ENCODE measurements at regions not wholly inside any gene's neighbourhood (a gene's known extent, or its start where the extent isn't known, plus 50 kb on each side); places are given as distances from the start of the nearest gene placed in this dataset.
"Not testable (repeated sequence)": the region's sequence is repeated elsewhere in the genome, so short reads cannot be mapped to it uniquely, and the experiment has no call there.

DNA sequence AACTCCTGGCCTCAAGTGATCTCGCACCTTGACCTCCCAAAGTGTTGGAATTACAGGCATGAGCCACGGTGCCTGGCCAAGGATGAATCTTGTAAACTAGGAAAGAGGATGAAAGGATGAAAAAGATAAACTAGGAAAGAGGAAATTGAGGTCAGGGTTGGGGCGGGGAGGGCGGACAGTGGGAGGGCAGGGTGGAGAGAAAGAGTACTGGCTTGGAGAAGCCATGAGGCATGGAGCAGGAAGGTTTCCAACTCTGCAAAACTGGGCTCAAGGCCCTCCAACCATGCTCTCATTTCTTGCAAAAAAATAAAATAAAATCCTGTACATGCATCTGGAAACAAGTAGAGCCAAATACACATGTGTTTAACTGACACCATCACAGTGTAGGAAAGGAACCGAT lies 256.6 kb upstream of the SGK1 start:
- Mint-ChIP-seq H3K36me3 (no peaks in the 10 kb centered on the region), H3K4me3 (no peak overlapping the region), H3K4me1 (no peaks in the 10 kb centered on the region), H3K27ac (no peak overlapping the region), H3K9me3 (peaks cover 3% of the 10 kb centered on the region), H3K27me3 (ENCODE audit: insufficient read depth, low read depth) (no peaks in the 10 kb centered on the region)
- Histone ChIP-seq H3F3A (ENCODE audit: low read depth) (no peaks in the 10 kb centered on the region), H3K27ac (no peak overlapping the region), H3K79me2 (ENCODE audit: low read depth) (no peaks in the 10 kb centered on the region), H3K27me3 (no peaks in the 10 kb centered on the region), H3K36me3 (no peaks in the 10 kb centered on the region), H2AFZ (replicated peaks) (no peak overlapping the region), H3K9me3 (ENCODE audit: low read depth) (no peaks in the 10 kb centered on the region), H3K9ac (no peak overlapping the region), H3K4me2 (no peak overlapping the region), H3K4me1 (no peaks in the 10 kb centered on the region), H4K20me1 (ENCODE audit: low read depth) (no peaks in the 10 kb centered on the region), H3K4me3 (no peak overlapping the region)
- DNase-seq (ENCODE audit: low spot score) = no peak
- TF ChIP-seq EZH2phosphoT487 (IDR thresholded peaks at IDR 0.05) = no peak
- TF ChIP-seq EZH2 (IDR thresholded peaks at IDR 0.05) = no peak
- no peak for TF ChIP-seq CTCF (IDR thresholded peaks at IDR 0.05)

GRCh38 chr6:134569996-134570395 lies 252.1 kb upstream of the SGK1 start:
- H3K27ac Mint-ChIP-seq, H3K4me3 Mint-ChIP-seq: not testable (repeated sequence)

GRCh38 chr6:134564705-134565104 lies 246.8 kb upstream of the SGK1 start:
- no peak for DNase-seq (ENCODE audit: low spot score)
- Histone ChIP-seq H3K4me2 (no peak overlapping the region), H4K20me1 (ENCODE audit: low read depth) (no peaks in the 10 kb centered on the region), H3K36me3 (no peaks in the 10 kb centered on the region), H3K27ac (no peak overlapping the region), H3K9ac (no peak overlapping the region), H3K9me3 (ENCODE audit: low read depth) (no peaks in the 10 kb centered on the region), H3K4me3 (no peak overlapping the region), H3K79me2 (ENCODE audit: low read depth) (no peaks in the 10 kb centered on the region), H2AFZ (replicated peaks) (no peak overlapping the region), H3K4me1 (no peaks in the 10 kb centered on the region), H3F3A (ENCODE audit: low read depth) (no peaks in the 10 kb centered on the region), H3K27me3 (no peaks in the 10 kb centered on the region)
- Mint-ChIP-seq H3K36me3 (no peaks in the 10 kb centered on the region), H3K9me3 (peaks cover 7% of the 10 kb centered on the region), H3K27me3 (ENCODE audit: insufficient read depth, low read depth) (no peaks in the 10 kb centered on the region), H3K27ac (no peak overlapping the region), H3K4me3 (no peak overlapping the region), H3K4me1 (no peaks in the 10 kb centered on the region)
- TF ChIP-seq EZH2 (IDR thresholded peaks at IDR 0.05) (no peak), CTCF (IDR thresholded peaks at IDR 0.05) (no peak), EZH2phosphoT487 (IDR thresholded peaks at IDR 0.05) (no peak)

More at GRCh38 chr6:134569996-134570395, 252.1 kb upstream of the SGK1 start:
- H3K27me3 ChIP-seq; H4K20me1 ChIP-seq (ENCODE audit: low read depth); H3K9me3 ChIP-seq (ENCODE audit: low read depth); DNase-seq (ENCODE audit: low spot score); H3K4me1 ChIP-seq; H3K4me2 ChIP-seq; H3K9me3 Mint-ChIP-seq; H2AFZ ChIP-seq (replicated peaks); H3K27me3 Mint-ChIP-seq (ENCODE audit: insufficient read depth, low read depth); H3K4me3 ChIP-seq; H3F3A ChIP-seq (ENCODE audit: low read depth); H3K79me2 ChIP-seq (ENCODE audit: low read depth); H3K27ac ChIP-seq; H3K36me3 Mint-ChIP-seq; H3K36me3 ChIP-seq; H3K4me1 Mint-ChIP-seq; H3K9ac ChIP-seq: not testable (repeated sequence)

DNA sequence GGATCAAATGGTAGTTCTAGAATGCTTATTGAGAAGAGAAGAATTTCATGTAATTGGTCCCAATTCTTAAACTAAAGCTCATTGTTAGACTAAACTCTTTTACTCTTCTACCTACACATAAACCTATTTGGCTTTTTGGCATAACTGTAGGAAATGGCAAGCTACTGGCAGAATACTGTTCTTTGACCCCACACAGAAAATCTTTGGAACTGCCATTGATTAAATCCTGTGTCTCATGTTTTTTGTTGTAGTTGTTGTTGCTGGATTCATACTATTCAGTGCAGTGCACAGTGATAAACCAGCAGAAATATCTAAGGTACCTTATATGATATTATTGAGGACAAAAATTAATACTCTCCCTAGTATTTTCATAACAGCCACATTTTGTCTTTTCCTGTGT lies 242.1 kb upstream of the SGK1 start:
- H3K4me1 ChIP-seq = no peaks in the 10 kb centered on the region
- no peak overlapping the region for H3K4me2 ChIP-seq
- H3K4me3 ChIP-seq = no peak overlapping the region
- H3K27me3 ChIP-seq = no peaks in the 10 kb centered on the region
- H2AFZ ChIP-seq (replicated peaks) = no peak overlapping the region
- no peak for DNase-seq (ENCODE audit: low spot score)
- no peaks in the 10 kb centered on the region for H3K36me3 ChIP-seq
- H3K9ac ChIP-seq = no peak overlapping the region
- no peak for TF ChIP-seq CTCF (IDR thresholded peaks at IDR 0.05)
- TF ChIP-seq EZH2phosphoT487 (IDR thresholded peaks at IDR 0.05) = no peak
- no peak for TF ChIP-seq EZH2 (IDR thresholded peaks at IDR 0.05)
- H3K27ac ChIP-seq = no peak overlapping the region
- Mint-ChIP-seq H3K4me3 (no peak overlapping the region), H3K27me3 (ENCODE audit: insufficient read depth, low read depth) (no peaks in the 10 kb centered on the region), H3K4me1 (no peaks in the 10 kb centered on the region), H3K36me3 (no peaks in the 10 kb centered on the region), H3K9me3 (no peaks in the 10 kb centered on the region), H3K27ac (no peak overlapping the region)
- no peaks in the 10 kb centered on the region for H3K9me3 ChIP-seq (ENCODE audit: low read depth)
- H3F3A ChIP-seq (ENCODE audit: low read depth) = no peaks in the 10 kb centered on the region
- no peaks in the 10 kb centered on the region for H4K20me1 ChIP-seq (ENCODE audit: low read depth)
- no peaks in the 10 kb centered on the region for H3K79me2 ChIP-seq (ENCODE audit: low read depth)

Data from neural progenitor cell (in vitro differentiated cells).